GM18907 (cell line): ENCODE measurements at regions not wholly inside any gene's neighbourhood (a gene's known extent, or its start where the extent isn't known, plus 50 kb on each side); places are given as distances from the start of the nearest gene placed in this dataset.
"Not testable (repeated sequence)": the region's sequence is repeated elsewhere in the genome, so short reads cannot be mapped to it uniquely, and the experiment has no call there.

Experiments
- ATAC-seq: cut with Tn5 transposase; IDR thresholded peaks from one replicate; pipeline ENCODE4 v1.9.1; 2021; ENCODE audit warnings: mild to moderate bottlenecking, moderate library complexity; ENCODE audit not compliant: unreplicated experiment

DNA sequence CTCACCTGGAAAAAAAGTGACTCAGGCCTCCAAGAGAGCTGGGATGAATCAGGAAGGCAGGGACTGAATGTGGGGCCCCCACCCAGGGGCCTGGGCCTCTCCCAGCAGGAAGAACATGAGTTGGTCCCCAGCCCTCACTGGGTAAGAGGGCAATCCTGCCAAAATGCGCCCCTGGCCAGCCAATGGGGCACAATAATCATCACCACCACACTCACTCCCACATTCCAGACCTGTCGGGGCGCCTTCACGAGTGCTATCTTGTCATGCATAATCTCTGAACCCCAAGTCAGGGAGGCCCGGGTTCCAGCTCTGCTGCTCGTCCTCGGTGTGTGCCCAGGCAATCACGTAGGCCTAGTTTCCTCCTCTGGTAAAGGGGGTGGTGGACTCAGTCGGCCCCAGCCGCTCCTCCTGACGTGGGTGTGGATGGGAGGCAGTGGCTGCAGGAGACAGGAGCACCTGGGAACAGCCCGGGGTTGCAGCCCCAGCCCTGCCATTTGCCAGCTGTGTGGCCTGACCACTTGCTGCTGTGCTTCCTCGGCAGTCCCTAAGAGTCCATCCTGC lies 115.1 kb downstream of the CYP26B1 start:
- no peak for ATAC-seq

DNA sequence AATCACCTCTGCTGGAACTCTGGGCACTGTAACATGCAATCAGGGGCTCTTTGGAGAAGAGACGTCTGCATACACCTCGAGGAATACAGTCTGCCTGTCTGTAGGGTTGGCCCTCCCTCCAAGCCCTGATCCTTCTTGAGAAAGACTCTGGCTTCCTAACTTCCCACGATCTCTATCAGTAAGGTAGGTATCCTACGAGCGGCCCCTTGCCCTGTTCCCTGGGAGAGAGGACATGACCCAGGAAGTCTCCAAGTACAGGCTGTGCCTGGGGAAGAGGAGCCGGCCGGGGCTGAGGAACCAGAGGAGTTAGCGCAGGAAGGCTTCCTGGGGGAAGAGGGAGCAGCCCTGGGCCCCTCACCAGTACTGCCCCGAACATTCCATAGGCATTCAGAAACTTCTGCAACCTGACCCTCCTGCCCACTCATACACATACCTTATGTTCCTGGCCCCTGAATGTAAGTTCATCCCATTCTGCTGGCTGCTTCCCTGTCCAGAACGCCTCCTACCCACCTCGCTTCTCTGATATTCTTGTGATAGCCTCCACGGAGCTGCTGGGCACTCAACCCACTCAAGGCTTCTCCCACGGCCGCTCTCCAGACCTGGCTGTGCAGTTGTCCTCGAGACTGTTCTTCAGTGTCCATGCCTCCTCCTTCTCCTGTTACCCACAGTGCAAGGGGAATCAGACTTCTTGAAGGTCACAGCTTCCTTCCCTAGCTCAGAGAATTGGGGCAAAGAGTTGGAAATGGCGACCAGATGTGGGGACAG lies 116.1 kb downstream of the CYP26B1 start:
- no peak for ATAC-seq

DNA sequence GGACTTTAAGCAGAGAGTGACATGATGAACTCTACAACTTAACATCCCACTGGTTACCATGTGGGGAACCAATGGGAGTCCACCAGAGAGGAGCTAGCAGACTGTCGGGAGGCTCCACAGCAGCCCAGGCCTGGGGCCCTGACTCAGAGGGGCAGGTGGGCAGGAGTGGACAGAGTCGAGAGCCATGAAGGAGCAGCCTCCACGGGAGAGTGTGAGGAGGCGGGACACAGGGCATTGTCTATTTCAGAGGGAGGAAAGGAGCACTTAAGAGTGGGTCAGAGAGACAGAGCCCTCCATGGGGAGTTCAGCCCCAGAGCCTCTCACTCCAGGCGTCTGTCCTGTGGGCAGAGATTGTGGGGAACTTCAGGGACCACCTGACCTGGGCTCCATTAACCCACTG lies 118.7 kb downstream of the CYP26B1 start:
- no peak for ATAC-seq

DNA sequence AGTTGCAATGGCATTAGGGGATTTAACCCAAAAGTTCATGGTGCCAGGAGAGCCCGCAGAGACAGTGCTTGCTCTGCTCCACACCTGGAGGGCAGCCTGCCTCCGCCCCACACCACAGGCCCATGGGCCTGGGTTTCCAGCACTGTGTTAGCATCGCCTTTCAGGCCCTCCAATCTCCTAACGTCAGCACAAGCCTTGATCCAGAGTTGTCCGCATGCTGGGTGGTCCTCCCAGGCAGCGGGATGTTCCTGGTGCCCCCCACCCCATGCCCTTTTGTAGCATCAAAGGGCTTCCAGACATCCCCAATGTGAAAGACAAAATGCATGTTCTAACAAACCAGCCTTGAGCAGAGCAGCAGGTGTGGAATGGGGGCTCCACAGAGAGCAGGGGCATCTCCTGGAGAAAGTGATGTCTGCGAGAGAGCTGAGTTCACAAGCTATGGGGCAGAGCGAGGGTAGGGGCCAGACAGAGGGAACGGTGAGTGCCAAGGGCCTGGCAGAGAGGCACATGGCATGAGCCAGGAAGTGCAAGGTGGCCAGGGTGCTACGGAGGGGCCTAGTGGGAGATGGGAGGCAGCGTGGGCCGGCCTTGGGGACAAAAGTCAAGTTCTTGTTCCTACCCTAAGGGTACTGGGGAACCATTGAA lies 119.2 kb downstream of the CYP26B1 start:
- no peak for ATAC-seq

DNA sequence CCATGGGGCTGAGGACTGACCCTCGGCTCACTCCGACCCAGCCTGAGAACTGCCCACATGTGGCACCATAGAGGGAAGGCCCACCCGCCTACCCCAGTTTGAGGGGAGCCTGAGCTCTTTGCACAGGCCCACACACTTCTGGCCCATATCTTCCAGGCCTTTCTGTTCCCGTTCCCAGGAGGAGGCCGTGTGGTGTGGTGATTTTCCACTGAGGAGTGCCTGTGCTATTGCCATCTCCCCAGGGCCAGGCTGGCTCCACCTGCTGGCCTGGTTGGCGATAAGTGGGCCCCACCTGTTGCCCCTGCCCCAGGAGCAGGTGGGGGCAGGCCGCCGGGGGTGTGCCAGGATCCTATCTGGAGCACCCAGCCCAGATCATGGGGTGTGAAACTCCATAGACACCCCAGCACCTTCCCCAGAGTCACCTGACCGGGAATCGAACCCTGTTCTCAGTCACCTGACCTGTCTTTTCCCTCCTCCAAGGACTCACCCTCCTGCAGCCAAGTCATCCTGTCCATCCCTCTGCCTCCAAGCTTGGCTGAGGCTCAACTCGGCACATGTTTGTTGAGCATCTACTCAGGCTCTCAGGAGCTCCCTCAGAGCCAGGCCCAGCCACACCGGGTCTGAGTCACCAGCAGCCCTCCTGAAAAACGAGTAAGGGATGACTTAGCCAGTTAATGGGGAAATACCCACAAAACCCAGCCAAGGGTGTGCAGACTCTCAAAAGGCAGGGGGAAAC lies 120.1 kb downstream of the CYP26B1 start:
- ATAC-seq: no peak

DNA sequence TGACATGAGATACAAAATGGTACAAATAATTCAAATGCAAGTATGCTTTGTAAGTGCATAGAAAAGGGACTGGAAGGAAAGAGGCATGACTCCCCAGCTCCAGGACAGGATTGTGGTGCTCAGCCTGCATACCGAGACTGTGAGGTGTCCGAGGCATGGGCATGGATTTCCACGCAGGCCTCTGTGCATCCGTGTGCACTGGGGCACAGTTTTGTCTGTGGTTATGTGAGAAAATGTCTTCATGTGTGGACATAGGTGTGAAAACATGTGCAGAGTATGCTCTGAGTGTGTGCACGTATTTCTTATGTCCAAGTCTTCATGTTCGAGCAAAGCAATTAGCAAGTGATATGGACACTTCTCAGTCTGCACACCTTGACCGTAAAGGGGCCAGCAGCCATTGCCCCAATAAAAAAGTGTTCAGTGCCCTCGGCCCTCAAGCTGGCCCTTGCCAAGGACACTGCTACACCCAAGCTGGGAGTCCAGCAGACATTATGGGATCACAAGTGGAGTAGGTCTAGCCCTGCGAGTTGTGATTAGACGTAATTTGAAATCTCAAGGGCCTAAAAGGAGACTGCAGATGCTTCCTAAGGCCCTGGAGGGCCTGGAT lies 120.7 kb downstream of the CYP26B1 start:
- no peak for ATAC-seq

DNA sequence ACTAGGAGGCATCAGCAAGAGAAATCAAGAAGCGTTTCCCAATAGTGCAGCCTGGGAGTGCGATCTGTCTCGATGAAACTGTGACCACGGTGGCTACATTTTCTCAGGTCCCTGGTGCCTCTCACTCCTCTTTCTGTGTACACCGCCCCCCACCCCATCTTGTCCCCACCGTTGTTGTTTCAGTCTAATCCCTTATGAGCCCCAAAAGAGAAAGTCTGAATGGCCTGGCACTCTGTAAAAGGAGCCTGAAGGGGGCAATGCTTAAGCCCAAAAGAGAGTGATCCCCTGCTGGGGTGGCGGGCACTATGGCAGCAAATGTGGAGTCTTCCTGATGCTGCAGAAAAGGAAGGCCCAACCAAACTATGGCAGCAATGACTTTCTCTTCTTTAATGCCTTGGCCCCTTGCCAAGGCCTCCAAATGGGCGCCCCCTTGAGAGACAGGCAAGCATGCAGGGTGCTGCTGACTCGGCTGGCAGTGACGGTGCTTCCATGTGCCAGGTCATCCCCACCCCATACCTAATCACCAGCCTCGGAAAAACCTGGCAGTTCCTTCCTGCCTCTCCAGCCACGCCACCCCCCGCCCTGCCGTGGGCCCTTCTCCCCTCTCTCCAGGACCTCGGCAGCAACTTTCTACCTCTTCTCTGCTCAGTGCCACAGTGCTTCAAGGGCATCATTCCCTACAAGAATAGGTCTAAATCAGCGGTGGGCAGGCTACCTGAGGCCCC lies 123.0 kb downstream of the CYP26B1 start:
- ATAC-seq: no peak

DNA sequence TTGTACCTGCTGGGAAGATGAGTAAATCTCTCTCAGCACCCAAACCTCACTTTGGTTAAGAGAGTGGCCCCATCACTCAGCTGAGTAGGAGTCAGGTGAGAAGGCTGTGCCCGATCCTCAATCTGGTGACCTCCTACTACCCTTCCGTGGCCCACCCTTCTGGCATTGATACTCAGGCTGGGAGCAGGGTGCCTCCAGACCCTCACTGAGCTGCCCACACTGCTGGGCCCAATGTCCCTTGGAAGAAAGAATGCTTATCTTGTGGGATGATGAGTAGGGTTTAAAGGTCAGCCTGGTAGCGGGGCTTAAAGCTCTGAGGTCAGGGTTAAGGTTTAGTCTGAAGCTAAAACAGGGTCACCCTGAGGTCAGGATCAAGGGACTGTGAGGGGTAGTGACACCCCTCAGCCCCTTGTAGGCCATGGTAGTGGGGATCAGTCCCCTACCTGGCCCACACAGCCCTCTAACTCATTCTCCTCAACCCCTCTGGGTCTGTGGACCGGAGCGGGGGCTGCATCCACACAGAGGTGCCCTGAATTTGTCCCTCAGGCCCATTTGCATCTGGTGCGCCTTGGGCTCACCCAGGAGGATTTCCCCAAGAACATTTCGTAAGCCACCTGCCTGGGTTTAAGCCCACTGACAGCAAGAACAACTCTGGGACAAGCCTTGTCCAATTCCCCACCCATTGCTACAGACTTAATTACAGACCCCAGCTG lies 123.8 kb downstream of the CYP26B1 start:
- no peak for ATAC-seq

DNA sequence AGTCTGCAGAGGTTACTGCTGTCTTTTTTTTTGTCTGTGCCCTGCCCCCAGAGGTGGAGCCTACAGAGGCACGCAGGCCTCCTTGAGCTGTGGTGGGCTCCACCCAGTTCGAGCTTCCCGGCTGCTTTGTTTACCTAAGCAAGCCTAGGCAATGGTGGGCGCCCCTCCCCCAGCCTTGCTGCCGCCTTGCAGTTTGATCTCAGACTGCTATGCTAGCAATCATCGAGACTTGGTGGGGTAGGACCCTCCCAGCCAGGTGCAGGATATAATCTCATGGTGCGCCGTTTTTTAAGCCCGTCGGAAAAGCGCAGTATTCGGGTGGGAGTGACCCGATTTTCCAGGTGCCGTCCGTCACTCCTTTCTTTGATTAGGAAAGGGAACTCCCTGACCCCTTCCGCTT lies 126.3 kb downstream of the CYP26B1 start:
- ATAC-seq: not testable (repeated sequence)

DNA sequence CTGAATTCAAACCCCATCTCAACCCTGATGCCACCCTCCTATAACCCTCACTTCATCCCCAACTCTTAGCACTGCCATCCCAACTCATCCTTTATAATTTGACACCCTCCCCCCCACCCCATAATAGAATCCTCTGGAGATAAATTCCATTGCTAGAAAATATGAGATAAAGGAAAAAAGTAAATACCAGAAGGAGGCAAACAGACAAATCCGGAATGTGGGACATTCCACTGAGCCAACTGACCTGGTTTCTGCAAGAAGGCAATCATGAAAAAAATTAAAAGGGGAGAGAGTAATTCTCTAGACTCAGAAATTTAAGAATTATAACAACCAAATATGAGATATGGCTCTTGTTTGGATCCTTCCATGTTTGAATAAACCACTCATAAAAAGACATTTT lies 132.4 kb downstream of the CYP26B1 start:
- no peak for ATAC-seq

DNA sequence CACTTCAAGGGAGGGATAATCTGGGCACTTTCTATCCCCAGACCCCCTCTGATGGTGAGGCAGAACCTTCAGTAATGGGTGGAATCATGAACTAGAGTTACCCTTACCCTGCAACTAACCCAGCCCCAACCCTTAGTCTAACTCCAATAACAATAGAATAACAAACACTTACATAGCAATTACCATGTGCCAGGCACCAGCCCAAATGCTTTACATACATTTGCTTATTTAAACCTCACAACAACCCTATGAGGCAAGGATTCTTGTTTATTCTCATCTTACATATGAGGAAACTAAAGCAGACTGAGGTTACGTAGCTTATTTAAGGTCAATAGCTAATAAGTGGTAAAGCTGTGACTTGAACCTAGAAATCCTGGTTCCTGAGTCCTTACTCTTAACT lies 132.8 kb downstream of the CYP26B1 start:
- ATAC-seq: no peak

DNA sequence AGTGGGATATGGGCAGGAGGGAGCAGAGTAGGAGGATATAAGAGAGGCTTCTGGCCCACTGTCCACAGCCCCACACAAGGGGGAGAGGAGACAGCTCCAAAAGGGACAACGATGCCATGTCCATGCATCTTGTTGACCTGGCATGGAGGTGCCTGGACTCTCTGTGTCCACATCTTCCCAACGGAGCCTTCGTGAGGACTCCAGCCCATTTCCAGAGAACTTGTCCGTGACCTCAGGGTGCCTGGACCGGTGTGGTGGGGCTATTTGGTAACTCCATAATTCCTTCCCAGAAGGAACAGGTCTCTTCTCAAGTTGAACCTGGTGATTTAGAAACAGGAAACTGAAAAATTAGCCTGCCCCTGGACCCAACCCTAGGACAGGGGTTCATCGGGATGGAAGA lies 133.9 kb downstream of the CYP26B1 start:
- no peak for ATAC-seq

DNA sequence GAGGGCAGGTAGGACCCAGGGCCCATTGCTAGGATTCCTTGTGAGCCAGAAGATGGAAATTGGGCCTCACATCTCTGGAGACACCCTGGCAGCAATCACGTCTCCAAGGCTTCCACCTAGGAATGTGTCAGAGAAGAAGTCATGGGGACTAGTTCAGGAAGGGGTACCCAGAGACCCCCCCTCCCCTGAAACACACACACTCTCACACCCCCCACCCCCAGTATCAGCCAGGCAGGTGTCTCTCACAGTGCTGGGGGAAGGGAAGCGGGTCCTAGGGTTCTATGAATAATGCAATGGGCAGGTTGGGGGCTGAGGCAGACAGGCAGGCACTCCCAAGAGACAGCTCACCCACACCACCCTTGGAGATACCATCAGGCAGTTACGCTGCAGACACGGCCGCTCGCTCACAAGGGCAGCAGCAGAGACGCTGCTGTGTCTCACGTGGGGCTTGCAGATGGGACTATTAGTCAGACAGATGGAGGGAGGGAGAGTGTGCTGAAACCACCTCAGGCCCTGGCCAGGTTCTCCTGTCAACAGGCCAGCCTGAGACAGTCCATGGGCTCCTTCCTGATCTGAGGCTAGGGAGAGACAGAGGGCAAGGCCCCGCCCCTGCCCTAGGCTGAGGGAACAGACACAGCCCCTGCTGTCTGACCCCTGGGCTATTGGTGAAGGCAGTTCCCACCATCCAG lies 134.6 kb downstream of the CYP26B1 start:
- ATAC-seq: no peak

DNA sequence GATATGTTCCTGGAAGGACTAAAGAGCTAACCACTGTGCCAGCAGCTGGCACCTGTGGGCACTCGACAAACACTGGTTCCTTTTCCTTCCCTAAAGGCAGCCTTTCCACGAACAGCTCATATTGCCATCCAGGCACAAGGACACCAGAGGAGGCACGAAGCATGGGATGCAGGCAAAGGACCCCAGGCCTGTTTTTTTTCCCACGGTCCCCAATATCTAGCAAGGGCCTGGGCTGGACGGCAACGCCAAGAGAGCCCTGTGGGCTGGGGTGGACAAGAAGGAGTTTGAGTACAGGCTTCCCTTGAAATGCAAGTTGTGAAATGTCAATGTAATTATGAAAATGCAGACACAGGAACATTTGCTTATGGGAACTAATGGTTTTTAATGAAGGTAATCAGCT lies 135.9 kb downstream of the CYP26B1 start:
- no peak for ATAC-seq

DNA sequence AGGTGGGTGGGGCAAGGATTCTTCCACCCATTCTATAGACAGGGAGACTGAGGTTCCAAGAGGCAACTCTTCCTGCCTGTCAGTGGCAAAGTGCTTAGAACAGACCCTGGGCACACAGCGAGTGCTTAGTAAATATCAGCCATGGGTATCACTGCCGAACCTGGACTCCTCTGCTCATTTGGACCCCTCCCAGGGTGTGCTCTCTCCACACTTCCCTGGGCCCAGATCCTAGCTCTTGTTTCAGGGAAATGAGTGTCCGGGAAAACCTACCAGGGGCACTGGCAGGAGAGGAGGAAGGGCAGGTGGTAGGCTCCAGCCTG lies 136.3 kb downstream of the CYP26B1 start:
- ATAC-seq: no peak

DNA sequence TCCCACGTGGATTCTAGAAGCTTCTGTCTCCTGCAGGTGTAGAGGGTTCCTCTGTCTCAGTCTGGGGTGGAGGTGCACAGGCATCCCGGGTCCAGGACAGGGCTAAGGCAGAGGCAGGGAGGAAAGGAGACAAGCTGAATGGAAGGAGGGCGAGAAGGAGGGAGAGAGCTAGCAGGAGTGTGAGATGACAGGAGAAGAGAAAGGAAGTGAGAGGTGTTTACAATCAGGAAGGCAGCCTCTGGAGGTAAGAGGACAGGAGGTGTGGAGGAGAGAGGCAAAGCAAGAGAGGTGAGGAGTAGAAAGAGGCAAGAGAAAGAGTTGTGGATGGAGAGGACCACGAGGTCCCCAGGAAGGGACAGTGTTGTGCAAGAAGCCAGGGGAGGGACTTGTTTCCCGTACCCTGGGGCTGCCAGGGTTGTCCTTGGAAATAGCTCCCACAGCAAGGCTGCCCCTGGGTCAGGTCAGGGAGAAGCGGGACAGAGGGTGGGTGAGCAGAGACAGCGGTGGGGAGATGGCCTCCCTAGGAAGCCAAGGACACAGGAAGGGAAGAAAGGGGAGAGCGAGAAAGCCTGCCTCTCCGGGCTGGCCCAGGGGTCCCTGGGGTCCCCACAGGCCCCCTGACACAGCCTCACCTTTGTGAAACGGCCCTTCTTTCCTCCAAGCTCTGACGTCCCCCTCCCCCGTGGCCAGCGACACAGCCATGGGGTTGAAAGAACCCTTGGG lies 136.9 kb downstream of the CYP26B1 start:
- ATAC-seq: no peak

DNA sequence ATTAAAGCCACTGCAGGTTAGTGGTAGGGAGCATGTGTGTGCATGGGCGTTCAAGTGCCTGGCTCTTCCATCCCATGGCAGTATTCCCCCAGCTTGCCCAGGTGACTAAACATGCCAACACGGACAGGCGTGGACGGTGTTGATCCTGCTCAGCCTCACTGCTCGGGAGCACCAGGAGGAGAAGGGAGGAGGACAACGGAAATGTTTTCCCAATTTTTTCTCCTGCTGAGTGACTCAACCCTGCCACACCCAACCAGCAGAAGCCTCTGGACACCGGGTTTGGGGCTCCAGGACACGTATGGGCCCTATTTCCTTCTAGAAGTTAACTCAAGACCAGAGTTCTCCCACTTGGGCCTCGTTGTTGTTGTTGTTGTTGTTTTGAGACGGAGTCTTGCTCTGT lies 139.1 kb downstream of the CYP26B1 start:
- no peak for ATAC-seq

DNA sequence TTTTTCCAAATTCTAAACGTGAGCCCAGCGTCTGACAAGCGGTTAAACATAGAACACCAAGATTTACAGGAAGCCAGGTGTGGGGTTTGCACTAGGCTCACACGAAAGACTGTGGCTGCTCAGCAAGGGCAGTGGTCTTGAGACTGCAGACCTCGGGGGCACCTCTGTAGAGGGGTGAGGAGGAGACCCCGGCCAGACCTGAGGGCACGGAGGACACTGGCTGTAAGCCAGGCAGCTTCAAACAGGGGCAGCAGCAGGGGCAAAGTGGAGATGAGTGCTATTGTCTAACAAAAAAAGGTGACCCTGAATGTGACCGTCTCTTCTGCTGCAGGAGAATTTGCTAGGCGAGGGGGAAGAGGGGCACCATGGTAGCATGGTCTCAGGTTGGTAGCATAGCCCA lies 140.3 kb downstream of the CYP26B1 start:
- no peak for ATAC-seq

DNA sequence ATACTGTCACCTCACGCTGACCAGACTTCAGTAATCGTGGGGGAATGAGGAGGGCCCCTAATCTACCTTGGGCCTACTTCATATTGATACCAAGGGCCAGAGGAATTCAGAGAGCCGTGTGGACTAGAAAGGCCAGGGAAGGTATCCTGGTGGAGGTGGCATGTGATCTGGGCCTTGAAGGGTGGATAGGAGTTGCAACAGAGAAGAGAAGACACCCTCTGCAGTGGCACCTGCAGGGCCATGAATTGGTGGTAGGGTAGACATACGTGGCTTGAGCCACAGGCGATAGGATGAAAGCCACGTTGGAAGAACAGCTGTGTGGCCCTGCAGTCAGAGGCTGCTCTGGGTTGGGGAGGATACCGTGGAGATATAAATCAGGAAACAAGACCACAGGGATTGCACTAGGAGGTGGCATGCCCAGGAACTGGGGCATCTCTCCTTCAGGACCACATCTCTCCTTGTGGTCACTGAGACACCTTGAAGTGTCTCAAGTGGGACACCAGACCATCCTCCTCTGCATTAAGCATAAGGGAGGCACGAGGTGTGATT lies 141.4 kb downstream of the CYP26B1 start:
- ATAC-seq: no peak
